HEK293 (cell line): ENCODE measurements at regions not wholly inside any gene's neighbourhood (a gene's known extent, or its start where the extent isn't known, plus 50 kb on each side); places are given as distances from the start of the nearest gene placed in this dataset.

ENCODE experiments used
- CTCF ChIP-seq: fragments of 450-650 bp; formaldehyde crosslinking; IDR thresholded peaks from 2 replicates; pipeline ENCODE4 v1.5.1; 2016; ENCODE audit warnings: missing biosample characterization, missing genetic modification characterization
- HOXD13 ChIP-seq: sonication (generic); formaldehyde crosslinking; IDR thresholded peaks from 2 replicates; pipeline ENCODE4 v1.8.0; 2022; ENCODE audit warnings: missing genetic modification reagents, borderline replicate concordance
- KLF16 ChIP-seq: fragments of 450-650 bp; formaldehyde crosslinking; IDR thresholded peaks from 2 replicates; pipeline ENCODE4 v1.5.1; 2017; ENCODE audit warnings: missing biosample characterization, missing genetic modification characterization
- ZNF24 ChIP-seq: fragments of 450-650 bp; formaldehyde crosslinking; IDR thresholded peaks from 2 replicates; pipeline ENCODE4 v1.5.1; 2016; ENCODE audit warnings: missing biosample characterization, missing genetic modification characterization
- ZNF664 ChIP-seq: fragments of 450-650 bp; formaldehyde crosslinking; IDR thresholded peaks from 2 replicates; pipeline ENCODE4 v1.5.1; 2016; ENCODE audit warnings: missing biosample characterization, missing genetic modification characterization
- ZNF843 ChIP-seq: fragments of 450-650 bp; formaldehyde crosslinking; IDR thresholded peaks from 2 replicates; pipeline ENCODE4 v1.5.1; 2016; ENCODE audit warnings: missing biosample characterization, missing genetic modification characterization

DNA sequence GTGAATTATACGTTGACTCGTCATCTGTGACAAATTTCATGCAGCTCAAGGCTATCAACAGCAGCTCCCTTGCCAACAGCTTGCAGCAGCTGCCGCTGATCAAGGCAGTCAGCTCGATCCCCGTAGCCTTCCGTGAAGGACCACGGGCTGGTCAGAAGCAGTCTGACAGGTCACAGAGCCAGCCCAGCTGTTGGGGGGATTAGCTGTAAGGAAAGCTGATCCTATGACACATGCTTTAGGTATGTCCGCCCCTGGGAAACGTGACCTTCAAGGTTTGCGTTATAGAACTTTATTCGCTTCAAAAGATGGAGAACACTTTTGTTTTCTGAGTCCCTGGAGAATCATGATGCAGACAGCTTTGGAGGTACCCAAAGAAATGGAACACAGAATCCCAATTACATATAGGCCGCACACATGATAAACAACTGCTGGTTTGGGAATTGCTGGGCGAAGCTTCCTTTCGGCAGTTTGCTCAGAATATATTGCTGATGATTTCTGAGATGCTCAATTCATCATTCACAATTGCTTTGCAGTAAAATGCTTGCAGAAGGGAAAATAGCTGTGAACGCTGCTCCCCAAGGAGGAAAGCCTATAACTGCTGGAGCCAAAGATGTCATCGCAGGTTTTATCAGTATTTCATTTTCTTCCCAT lies 62.6 kb upstream of the USP29 start:
- TF ChIP-seq KLF16, result no peak
- no peak for TF ChIP-seq ZNF664 (tag by site-specific recombination)
- no peak for TF ChIP-seq HOXD13 (CRISPR knock-in tag)
- TF ChIP-seq ZNF843 (tag by site-specific recombination), result no peak
- no peak for TF ChIP-seq ZNF24 (tag by site-specific recombination)
- TF ChIP-seq CTCF, result no peak
